ENCODE measurements at regions not wholly inside any gene's neighbourhood (a gene's known extent, or its start where the extent isn't known, plus 50 kb on each side); places are given as distances from the start of the nearest gene placed in this dataset.

GRCh38 chr3:127033171-127033570 is 50.3 kb downstream of the PLXNA1 start:
- TF ChIP-seq CTCF (IDR thresholded peaks at IDR 0.05; ENCODE audit: extremely low read depth in 1 of 2, insufficient read depth in 1 of 2, low read depth in 1 of 2, low read length in 2 of 2) (no peak), POLR2AphosphoS5 (IDR thresholded peaks at IDR 0.05; ENCODE audit: insufficient read depth, low read depth, low read length) (no peak), JUN (IDR thresholded peaks at IDR 0.05; ENCODE audit: borderline replicate concordance, insufficient read depth, insufficient read length, low read depth) (no peak)
